H1 (cell line): ENCODE measurements at regions not wholly inside any gene's neighbourhood (a gene's known extent, or its start where the extent isn't known, plus 50 kb on each side); places are given as distances from the start of the nearest gene placed in this dataset.

ENCODE experiments used
- CTCF ChIA-PET: fragments of 300-600 bp; sonication (Branson Sonifier 250); formaldehyde crosslinking; loops from one replicate; lab custom pipeline; 2021; ENCODE audit not compliant: partially characterized antibody; lab: Charles Lee
- POLR2A ChIA-PET: fragments of 300-600 bp; sonication (Branson Sonifier 250); formaldehyde crosslinking; loops from one replicate; lab custom pipeline; 2021; ENCODE audit warnings: inconsistent platforms; ENCODE audit not compliant: partially characterized antibody; lab: Charles Lee
- DNase-seq, 2 experiments: peaks; one replicate each; pipeline versions ENCODE4 v3.0.0 to v3.0.0-alpha.2; 2010 to 2022; ENCODE audit warnings: low spot score in 2 of 2, low read depth in 1 of 2, mixed read lengths in 1 of 2
- FAIRE-seq: peaks from 2 replicates; lab custom pipeline; 2011; peaks lifted over from hg19 to GRCh38; lab: Jason Lieb, UNC
- H2AFZ ChIP-seq: 2 replicates; pipeline ENCODE4 v1.8.1; 2012; ENCODE audit warnings: low read length, inconsistent platforms
- H2AK5ac ChIP-seq: 2 replicates; pipeline ENCODE4 v1.6.1; 2013; ENCODE audit warnings: low read depth, low read length
- H2BK120ac ChIP-seq: replicated peaks from 2 replicates; pipeline ENCODE3; 2013; ENCODE audit warnings: low read depth, low read length, inconsistent platforms
- H2BK12ac ChIP-seq: 2 replicates; pipeline ENCODE4 v1.6.1; 2013; ENCODE audit warnings: low read depth, low read length
- H2BK15ac ChIP-seq: 2 replicates; pipeline ENCODE4 v1.6.1; 2013; ENCODE audit warnings: low read length
- H2BK20ac ChIP-seq: 2 replicates; pipeline ENCODE4 v1.6.1; 2013; ENCODE audit warnings: low read length
- H2BK5ac ChIP-seq: 2 replicates; pipeline ENCODE4 v1.6.1; 2013; ENCODE audit warnings: low read depth, low read length
- H3K14ac ChIP-seq: 2 replicates; pipeline ENCODE4 v1.6.1; 2013; ENCODE audit warnings: inconsistent platforms; ENCODE audit not compliant: insufficient read length
- H3K18ac ChIP-seq: 2 replicates; pipeline ENCODE4 v1.6.1; 2013; ENCODE audit warnings: low read length; ENCODE audit errors: extremely low read depth
- H3K23ac ChIP-seq: 2 replicates; pipeline ENCODE4 v1.6.1; 2013; ENCODE audit warnings: inconsistent platforms; ENCODE audit not compliant: insufficient read length
- H3K23me2 ChIP-seq: 2 replicates; pipeline ENCODE4 v1.6.1; 2013; ENCODE audit warnings: low read depth, low read length
- H3K27ac ChIP-seq: 2 replicates; pipeline ENCODE4 v1.6.1; 2011; ENCODE audit warnings: low read depth, low read length, inconsistent platforms
- H3K27me3 ChIP-seq, 4 experiments: replicated peaks in 1 of 4; 1 replicate in 1 of 4; 2 replicates in 3 of 4; pipeline versions ENCODE4 v1.6.1 to v1.8.1; 2011 to 2013; ENCODE audit warnings: low read length in 3 of 4, mild to moderate bottlenecking in 3 of 4, inconsistent platforms in 2 of 4, mixed read lengths in 2 of 4, moderate library complexity in 1 of 4; ENCODE audit not compliant: control insufficient read depth in 3 of 4, insufficient read depth in 3 of 4; ENCODE audit errors: extremely low read depth in 1 of 4
- H3K36me3 ChIP-seq, 4 experiments: 2 replicates each; pipeline versions ENCODE4 v1.6.1 to v1.8.1; 2011 to 2013; ENCODE audit warnings: mild to moderate bottlenecking in 4 of 4, low read length in 3 of 4, moderate library complexity in 2 of 4, control low read depth in 1 of 4, inconsistent platforms in 1 of 4; ENCODE audit not compliant: insufficient read depth in 4 of 4, control insufficient read depth in 2 of 4
- H3K4ac ChIP-seq: replicated peaks from 2 replicates; pipeline ENCODE3; 2013; ENCODE audit warnings: low read length, low read depth, mixed read lengths, inconsistent platforms; ENCODE audit not compliant: insufficient read length
- H3K4me1 ChIP-seq, 4 experiments: replicated peaks in 1 of 4; 1 replicate in 1 of 4; 2 replicates in 3 of 4; pipeline versions ENCODE4 v1.6.1 to v1.8.1; 2011 to 2013; ENCODE audit warnings: low read length in 3 of 4, inconsistent platforms in 2 of 4, mixed read lengths in 1 of 4; ENCODE audit not compliant: insufficient read depth in 4 of 4, control insufficient read depth in 3 of 4
- H3K4me2 ChIP-seq, 2 experiments: 2 replicates each; pipeline versions ENCODE4 v1.6.1 to v1.8.1; 2011 to 2013; ENCODE audit warnings: low read depth in 2 of 2, low read length in 2 of 2, control low read depth in 1 of 2, inconsistent platforms in 1 of 2, mild to moderate bottlenecking in 1 of 2; ENCODE audit not compliant: insufficient read depth in 1 of 2
- H3K4me3 ChIP-seq, 4 experiments: fragments of 200-600, 300-600 bp in 1 of 4; sonication (generic), shearing (Covaris generic), sonication (Bioruptor Twin) in 1 of 4; 2 replicates each; pipeline versions ENCODE4 v1.5.1 to v1.8.1; 2011 to 2016; ENCODE audit warnings: low read length in 4 of 4, low read depth in 3 of 4, control low read depth in 2 of 4, inconsistent platforms in 2 of 4, mild to moderate bottlenecking in 2 of 4, mixed read lengths in 1 of 4, moderate library complexity in 1 of 4; ENCODE audit not compliant: insufficient read depth in 2 of 4; ENCODE audit errors: extremely low read depth in 1 of 4
- H3K56ac ChIP-seq: replicated peaks from 2 replicates; pipeline ENCODE3; 2013; ENCODE audit warnings: low read depth, mild to moderate bottlenecking, mixed read lengths, low read length, inconsistent platforms; ENCODE audit not compliant: insufficient read length
- H3K79me1 ChIP-seq: 2 replicates; pipeline ENCODE4 v1.6.1; 2013; ENCODE audit warnings: low read depth, low read length, control low read depth
- H3K79me2 ChIP-seq, 2 experiments: 2 replicates each; pipeline versions ENCODE4 v1.6.1 to v1.8.1; 2012 to 2013; ENCODE audit warnings: low read length in 2 of 2, mild to moderate bottlenecking in 2 of 2, inconsistent platforms in 1 of 2; ENCODE audit not compliant: insufficient read depth in 2 of 2, control insufficient read depth in 1 of 2
- H3K9ac ChIP-seq, 4 experiments: replicated peaks in 1 of 4; 1 replicate in 1 of 4; 2 replicates in 3 of 4; pipeline versions ENCODE4 v1.6.1 to v1.8.1; 2011 to 2013; ENCODE audit warnings: low read depth in 3 of 4, low read length in 3 of 4, control low read depth in 2 of 4, mild to moderate bottlenecking in 2 of 4, moderate library complexity in 2 of 4, inconsistent platforms in 1 of 4; ENCODE audit errors: extremely low read depth in 1 of 4
- H3K9me3 ChIP-seq, 2 experiments: 2 replicates each; pipeline versions ENCODE4 v1.6.1 to v1.8.1; 2012 to 2013; ENCODE audit warnings: mild to moderate bottlenecking in 2 of 2, moderate library complexity in 2 of 2, control low read depth in 1 of 2, inconsistent platforms in 1 of 2, low read depth in 1 of 2, low read length in 1 of 2, mixed read lengths in 1 of 2; ENCODE audit not compliant: insufficient read depth in 2 of 2
- H4K20me1 ChIP-seq, 2 experiments: replicated peaks in 1 of 2; 2 replicates each; pipeline versions ENCODE3 to v1.8.1; 2011 to 2013; ENCODE audit warnings: inconsistent platforms in 2 of 2, low read length in 2 of 2, mild to moderate bottlenecking in 1 of 2; ENCODE audit not compliant: insufficient read depth in 2 of 2, control insufficient read depth in 1 of 2
- H4K5ac ChIP-seq: 2 replicates; pipeline ENCODE4 v1.6.1; 2013; ENCODE audit warnings: low read length, low read depth, mixed read lengths, inconsistent platforms; ENCODE audit not compliant: insufficient read length
- H4K8ac ChIP-seq: 2 replicates; pipeline ENCODE4 v1.8.0; 2013; ENCODE audit warnings: mild to moderate bottlenecking, moderate library complexity, low read length, inconsistent platforms; ENCODE audit not compliant: insufficient read depth; ENCODE audit errors: extremely low read depth
- H4K91ac ChIP-seq: replicated peaks from 2 replicates; pipeline ENCODE3; 2013; ENCODE audit warnings: low read length, mixed read lengths, inconsistent platforms; ENCODE audit not compliant: insufficient read length
- BCL11A ChIP-seq, 2 experiments: IDR thresholded peaks; one replicate each; pipeline ENCODE4 v1.6.1; 2011; ENCODE audit warnings: low read depth in 2 of 2, low read length in 2 of 2, mild to moderate bottlenecking in 2 of 2
- CEBPB ChIP-seq: IDR thresholded peaks from 2 replicates; pipeline ENCODE4 v1.6.1; 2012; ENCODE audit warnings: low read depth, low read length
- CTBP2 ChIP-seq: IDR thresholded peaks from 2 replicates; pipeline ENCODE4 v1.7.0; 2011; ENCODE audit warnings: borderline replicate concordance, mild to moderate bottlenecking, moderate library complexity, mixed read lengths, low read length; ENCODE audit not compliant: insufficient read depth, insufficient read length
- EGR1 ChIP-seq: IDR thresholded peaks from 2 replicates; pipeline ENCODE4 v1.6.1; 2011; ENCODE audit warnings: low read depth, low read length, borderline replicate concordance
- KDM1A ChIP-seq: fragments of 200-600, 300-600 bp; sonication (generic); IDR thresholded peaks from 2 replicates; pipeline ENCODE4 v1.7.1; 2016; ENCODE audit warnings: mild to moderate bottlenecking, low read length, borderline replicate concordance
- KDM4A ChIP-seq: IDR thresholded peaks from one replicate; pipeline ENCODE4 v1.7.1; 2012; ENCODE audit warnings: low read depth, mild to moderate bottlenecking, moderate library complexity, low read length, inconsistent platforms; ENCODE audit not compliant: severe bottlenecking
- MAFK ChIP-seq: IDR thresholded peaks from 2 replicates; pipeline ENCODE4 v1.6.1; 2012; ENCODE audit warnings: low read depth, mild to moderate bottlenecking, improper control_type of control experiment, low read length
- POU5F1 ChIP-seq: IDR thresholded peaks from 2 replicates; pipeline ENCODE4 v1.6.1; 2011; ENCODE audit warnings: low read depth, mild to moderate bottlenecking, low read length, moderate library complexity
- SAP30 ChIP-seq: fragments of 300-600 bp; sonication (generic); IDR thresholded peaks from 2 replicates; pipeline ENCODE4 v1.7.1; 2012; ENCODE audit warnings: low read length, moderate library complexity, mild to moderate bottlenecking, inconsistent platforms; ENCODE audit not compliant: insufficient read depth, insufficient replicate concordance
- SP4 ChIP-seq: IDR thresholded peaks from 2 replicates; pipeline ENCODE4 v1.6.1; 2012; ENCODE audit warnings: low read length, inconsistent platforms
- ZNF274 ChIP-seq: IDR thresholded peaks from 2 replicates; pipeline ENCODE4 v1.7.0; 2012; ENCODE audit warnings: low read length, borderline replicate concordance; ENCODE audit errors: extremely low read depth
- WGBS, 2 experiments: shearing (Covaris generic) in 1 of 2; methylation state at CpG; one replicate each; pipeline versions ENCODE4 v1.1.6 to v1.1.7; 2013 to 2015; ENCODE audit warnings: low lambda C conversion rate in 2 of 2, mixed read lengths in 2 of 2, inconsistent platforms in 1 of 2, low coverage in 1 of 2, missing lambda C conversion rate in 1 of 2; ENCODE audit not compliant: insufficient replicate concordance in 2 of 2, insufficient coverage in 1 of 2, insufficient read length in 1 of 2; ENCODE audit errors: extremely low coverage in 1 of 2, missing lambda C conversion rate in 1 of 2; 5-methylcytosine and 5-hydroxymethylcytosine counted together
- TF ChIP-seq, protein P1 (sequence below): IDR thresholded peaks from 2 replicates; pipeline ENCODE4 v1.6.1; 2012; ENCODE audit warnings: low read length, inconsistent platforms
- TF ChIP-seq, protein P2 (sequence below): IDR thresholded peaks from 2 replicates; pipeline ENCODE4 v1.6.1; 2012; ENCODE audit warnings: inconsistent platforms

DNA sequence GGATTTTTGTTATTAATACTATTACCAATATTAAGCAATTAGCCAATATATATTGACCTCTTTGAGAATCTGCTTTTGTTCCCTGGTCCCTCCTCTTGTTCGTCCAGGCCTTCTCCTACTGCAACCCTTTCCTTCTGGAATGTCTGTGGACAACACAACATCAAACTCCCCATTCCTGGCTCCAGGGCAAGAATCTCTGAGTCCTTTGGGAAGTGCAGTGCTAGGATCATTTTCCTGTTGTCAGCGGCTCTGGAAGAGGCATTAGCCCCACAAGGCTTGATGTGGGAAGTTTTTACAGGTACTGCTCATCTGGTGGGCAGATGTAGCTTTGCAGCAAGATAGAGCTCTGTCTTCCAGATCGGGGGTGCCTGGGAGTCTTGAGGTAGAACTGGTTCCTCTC, 74.3 kb downstream of the RPUSD4 start:
- Histone ChIP-seq H4K91ac (no peak overlapping the region), H3K56ac (no peak overlapping the region), H3K9me3 (no peaks in the 10 kb centered on the region), H4K8ac (no peak overlapping the region), H2AFZ (no peak overlapping the region), H4K5ac (no peak overlapping the region), H3K4me1 (peaks cover 9 to 18% (median 17%) of the 10 kb centered on the region in 4 experiments), H3K4me2 (no peak overlapping the region), H3K18ac (no peak overlapping the region), H3K27me3 (no peaks in the 10 kb centered on the region), H2BK15ac (no peak overlapping the region), H3K4me3 (no peak overlapping the region), H2BK5ac (no peak overlapping the region), H3K79me2 (no peaks in the 10 kb centered on the region), H3K4ac (no peak overlapping the region), H3K23me2 (no peaks in the 10 kb centered on the region), H3K36me3 (no peaks in the 10 kb centered on the region), H2AK5ac (no peak overlapping the region), H3K79me1 (no peaks in the 10 kb centered on the region), H2BK12ac (no peak overlapping the region), H3K27ac (no peak overlapping the region), H3K9ac (no peak overlapping the region), H2BK120ac (no peak overlapping the region), H4K20me1 (no peaks in the 10 kb centered on the region), H2BK20ac (no peak overlapping the region), H3K23ac (no peak overlapping the region), H3K14ac (no peak overlapping the region)
- CTCF ChIA-PET: interaction anchor here (1.5 kb wide), 1 partner anchor 11 kb away, joined by 6 read pairs; no protein-coding TSS in a partner anchor
- FAIRE-seq: no peak
- DNase-seq: no peak
- POLR2A ChIA-PET: interaction anchor here (0.8 to 1.2 kb wide), 2 partner anchors 18 to 27 kb away, joined by 3 read pairs; no protein-coding TSS in a partner anchor
- 86% methylated on average over 3 of the region's 3 CpGs; no CpG with 5 or more reads in 1 of the 2 experiments for WGBS, 2 experiments
- no peak for TF ChIP-seq KDM1A
- no peak for TF ChIP-seq MAFK
- TF ChIP-seq, protein P1, sequence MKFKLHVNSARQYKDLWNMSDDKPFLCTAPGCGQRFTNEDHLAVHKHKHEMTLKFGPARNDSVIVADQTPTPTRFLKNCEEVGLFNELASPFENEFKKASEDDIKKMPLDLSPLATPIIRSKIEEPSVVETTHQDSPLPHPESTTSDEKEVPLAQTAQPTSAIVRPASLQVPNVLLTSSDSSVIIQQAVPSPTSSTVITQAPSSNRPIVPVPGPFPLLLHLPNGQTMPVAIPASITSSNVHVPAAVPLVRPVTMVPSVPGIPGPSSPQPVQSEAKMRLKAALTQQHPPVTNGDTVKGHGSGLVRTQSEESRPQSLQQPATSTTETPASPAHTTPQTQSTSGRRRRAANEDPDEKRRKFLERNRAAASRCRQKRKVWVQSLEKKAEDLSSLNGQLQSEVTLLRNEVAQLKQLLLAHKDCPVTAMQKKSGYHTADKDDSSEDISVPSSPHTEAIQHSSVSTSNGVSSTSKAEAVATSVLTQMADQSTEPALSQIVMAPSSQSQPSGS: no peak
- no peak for TF ChIP-seq ZNF274
- TF ChIP-seq BCL11A (IDR thresholded peaks at IDR 0.05; ENCODE audit: low read depth in 2 of 2, low read length in 2 of 2): no peak
- TF ChIP-seq KDM4A: no peak
- no peak for TF ChIP-seq CEBPB
- TF ChIP-seq POU5F1: no peak
- TF ChIP-seq SP4: no peak
- TF ChIP-seq, protein P2, sequence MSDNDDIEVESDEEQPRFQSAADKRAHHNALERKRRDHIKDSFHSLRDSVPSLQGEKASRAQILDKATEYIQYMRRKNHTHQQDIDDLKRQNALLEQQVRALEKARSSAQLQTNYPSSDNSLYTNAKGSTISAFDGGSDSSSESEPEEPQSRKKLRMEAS: no peak
- no peak for TF ChIP-seq EGR1
- TF ChIP-seq CTBP2: no peak
- TF ChIP-seq SAP30: no peak
